ENCODE measurements at regions not wholly inside any gene's neighbourhood (a gene's known extent, or its start where the extent isn't known, plus 50 kb on each side); places are given as distances from the start of the nearest gene placed in this dataset.
"Not testable (repeated sequence)": the region's sequence is repeated elsewhere in the genome, so short reads cannot be mapped to it uniquely, and the experiment has no call there.

DNA sequence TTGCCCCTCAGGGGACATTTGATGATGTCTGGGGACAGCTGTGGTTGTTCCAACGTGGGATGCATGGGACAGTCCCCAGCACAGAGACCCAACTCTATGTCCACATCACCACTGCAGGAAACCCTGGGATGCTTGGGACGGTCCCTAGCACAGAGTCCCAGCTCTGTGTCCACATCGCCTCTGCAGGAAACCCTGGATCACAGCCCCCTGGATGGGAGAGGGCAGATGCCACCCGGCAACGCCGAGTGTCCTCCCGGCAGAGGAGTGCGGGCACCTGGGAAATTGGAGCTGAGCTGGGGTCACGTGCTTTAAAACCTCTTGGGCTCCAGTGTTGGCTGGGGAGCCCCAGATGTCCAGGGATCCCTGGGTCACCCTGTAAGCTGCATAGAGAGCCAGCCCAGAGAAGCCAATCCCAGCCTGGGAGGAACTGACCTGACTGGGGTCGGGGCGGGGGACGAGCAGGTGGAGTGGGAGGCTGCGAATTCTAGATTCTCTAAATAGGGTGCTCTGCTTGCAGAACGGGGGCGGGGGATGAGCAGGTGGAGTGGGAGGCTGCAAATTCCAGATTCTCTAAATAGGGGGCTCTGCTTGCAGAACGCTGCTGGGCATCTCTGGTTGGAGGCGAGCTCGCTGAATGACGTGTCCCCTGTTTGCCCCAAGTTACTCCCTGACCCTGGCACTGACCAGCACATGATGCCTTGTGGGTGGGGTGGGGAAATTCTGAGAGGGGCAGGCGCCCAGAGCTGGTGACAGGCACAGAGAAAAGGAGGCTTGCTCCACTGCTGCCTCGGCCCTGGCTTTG is 1197.8 kb downstream of the BRD1 start:
- no peak for DNase-seq

DNA sequence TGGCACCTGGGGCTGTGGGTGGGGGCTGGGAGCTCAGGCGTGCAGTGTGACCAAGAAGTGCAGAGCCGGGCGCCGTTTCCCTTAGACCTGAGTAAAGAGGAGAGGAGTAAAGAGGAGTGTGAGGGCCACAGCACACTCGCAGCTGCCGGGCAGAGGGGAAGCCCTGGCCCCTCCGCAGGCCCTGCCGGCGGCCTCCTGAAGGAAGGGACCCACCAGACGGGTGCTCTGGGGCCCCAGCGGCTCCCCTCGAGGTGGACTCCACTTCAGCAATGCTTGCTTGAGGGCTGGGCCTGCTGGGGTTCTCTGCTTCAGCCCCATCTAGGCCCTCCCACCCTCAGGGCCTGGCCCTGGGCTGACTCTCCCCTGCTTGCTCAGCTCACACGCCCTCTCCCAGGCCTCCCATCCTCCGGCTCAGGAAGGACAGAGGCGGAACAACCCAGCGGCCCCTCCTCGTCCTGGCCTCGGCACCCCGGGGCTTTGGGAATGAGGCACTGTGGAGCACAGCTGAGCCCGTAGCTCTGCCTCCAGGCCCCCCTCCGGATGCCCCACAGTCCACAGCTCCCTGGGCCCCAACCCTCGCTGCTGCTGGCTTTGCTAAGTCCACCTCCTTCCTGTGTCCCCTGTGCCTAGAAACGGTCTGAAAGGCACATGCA is 1198.7 kb downstream of the BRD1 start:
- no peak for DNase-seq

DNA sequence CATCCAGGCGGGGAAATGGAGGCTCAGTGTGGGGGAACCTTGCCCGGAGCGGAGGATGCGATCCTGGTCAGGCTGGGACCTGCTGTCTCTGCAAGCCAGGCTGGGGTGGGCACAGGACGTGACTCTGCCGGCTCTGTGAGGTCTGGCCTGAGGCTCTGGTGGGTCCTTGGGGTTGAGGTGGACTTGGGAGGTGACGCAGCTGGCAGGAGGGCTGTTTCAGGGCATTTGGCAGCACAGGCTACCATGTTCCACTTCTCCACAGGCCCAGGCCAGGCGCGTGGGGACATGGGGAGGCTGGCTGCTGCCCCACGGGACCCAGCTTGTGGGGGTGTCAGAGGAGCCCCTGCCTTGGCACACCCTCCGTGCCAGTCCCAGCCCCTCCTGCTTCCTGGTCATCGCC is 1199.7 kb downstream of the BRD1 start:
- no peak for DNase-seq

DNA sequence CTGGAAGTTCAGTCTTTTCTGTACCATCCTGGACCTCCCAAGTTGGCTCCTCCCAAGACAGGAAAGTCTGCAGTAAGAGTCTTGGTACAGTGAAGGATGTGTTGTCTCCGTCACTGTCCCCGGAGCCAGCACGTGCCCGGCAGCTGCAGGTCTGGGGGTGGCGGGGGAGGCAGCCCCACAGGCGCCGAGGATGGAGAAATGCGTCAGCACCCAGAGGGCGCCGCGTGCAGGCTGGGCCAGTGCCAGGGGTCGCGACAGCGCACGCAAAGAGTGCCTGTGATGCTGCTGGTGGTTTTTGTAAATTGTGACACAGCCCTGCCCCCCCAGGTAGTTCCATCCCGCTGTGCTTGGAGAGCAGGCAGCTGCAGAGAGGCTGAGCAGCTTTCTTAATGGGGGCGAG is 1200.5 kb downstream of the BRD1 start:
- DNase-seq = no peak

DNA sequence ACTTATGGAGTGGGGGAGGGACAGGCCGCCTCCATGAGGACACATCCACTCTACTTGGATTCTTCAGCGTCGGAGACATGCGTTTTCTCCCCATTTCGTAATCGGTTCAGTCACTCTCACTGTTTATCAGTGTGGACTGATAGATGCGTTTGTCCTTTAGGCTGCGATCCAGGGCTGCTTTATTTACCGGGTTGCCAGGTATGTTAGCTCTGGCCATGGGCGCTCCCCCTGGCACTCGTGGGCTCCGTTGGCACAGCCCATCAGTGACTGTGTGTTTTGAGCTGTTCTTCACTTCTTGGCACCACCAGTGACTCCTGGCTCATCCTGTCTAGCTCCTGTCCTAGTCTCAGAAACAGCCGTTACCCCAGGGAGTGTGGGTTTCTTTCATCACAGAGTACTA is 1203.3 kb downstream of the BRD1 start:
- no peak for DNase-seq

DNA sequence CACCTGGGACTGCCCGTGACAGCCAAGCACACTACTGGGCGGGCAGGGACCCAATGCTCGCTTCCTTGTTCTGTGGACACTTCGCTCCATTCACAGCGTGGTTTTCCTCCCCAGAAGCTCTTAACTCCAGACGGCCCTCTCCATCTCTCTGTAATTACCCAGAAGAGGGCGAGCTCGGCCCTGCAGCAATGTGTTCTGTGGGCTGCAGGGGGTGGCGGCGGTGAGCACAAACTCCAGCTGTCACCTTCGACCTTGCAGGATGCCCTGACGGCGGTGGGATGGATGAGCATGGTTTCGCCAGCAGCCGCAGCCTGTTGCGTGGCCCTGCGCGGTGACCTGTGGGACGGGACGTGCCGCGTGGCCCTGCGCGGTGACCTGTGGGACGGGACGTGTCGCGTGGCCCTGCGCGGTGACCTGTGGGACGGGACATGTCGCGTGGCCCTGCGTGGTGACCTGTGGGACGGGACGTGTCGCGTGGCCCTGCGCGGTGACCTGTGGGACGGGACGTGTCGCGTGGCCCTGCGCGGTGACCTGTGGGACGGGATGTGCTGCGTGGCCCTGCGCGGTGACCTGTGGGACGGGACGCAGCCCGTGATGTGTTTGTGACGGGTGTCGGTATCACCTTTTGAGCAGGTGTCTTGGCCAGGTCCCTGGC is 1204.7 kb downstream of the BRD1 start:
- no peak for DNase-seq

DNA sequence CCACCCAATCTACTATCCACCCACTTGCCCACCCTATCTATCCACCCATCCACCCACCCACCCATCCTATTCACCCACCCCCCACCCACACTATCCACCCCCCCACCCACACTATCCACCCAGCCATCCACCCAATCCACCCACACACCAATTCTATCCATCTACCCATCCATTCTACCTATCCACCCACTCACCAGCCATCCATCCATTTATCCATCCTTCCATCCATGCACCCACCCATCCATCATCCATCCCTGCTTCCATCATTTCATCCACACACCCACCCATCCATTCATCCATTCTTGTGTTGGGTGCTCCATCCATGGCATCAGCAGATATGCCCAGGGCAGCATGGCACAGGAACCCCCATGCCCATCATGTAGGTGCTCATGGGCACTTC is 1206.6 kb downstream of the BRD1 start:
- DNase-seq = no peak

DNA sequence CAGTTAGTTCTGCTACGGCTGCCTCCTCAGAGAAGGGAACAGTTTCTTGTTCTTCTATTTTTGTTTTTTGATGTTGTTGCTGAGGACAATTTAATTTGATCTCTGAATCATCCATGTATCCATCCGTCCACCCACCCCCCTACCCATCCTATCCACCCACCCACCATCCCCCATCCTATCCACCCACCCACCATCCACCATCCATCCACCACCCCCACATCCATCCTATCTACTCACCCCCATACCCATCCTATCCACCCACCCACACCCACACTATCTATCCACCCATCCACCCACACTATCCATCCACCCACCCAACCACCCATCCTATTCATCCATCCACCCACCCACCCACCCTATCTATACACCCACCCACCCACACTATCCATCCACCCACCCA is 1207.2 kb downstream of the BRD1 start:
- not testable (repeated sequence) for DNase-seq

DNA sequence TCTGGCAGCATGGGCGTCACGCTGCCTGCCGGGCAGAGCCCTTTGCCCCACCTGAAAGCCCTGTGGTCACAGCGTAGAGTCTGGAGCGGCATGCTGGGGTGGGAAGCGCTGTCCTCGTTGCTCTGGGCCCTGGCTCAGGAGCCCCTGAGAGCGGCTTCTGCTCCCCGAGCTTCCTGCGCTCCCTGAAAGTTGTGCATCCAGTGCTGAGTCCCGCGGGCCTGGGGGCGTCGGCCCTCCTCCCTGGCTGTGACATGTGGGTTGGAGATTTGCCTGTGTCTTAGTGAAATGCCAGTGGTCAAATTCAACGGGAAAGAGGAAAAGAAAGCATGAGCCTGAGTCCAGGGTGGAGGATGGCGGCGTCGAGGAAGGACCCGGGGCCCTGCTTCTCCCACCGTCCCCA is 1208.0 kb downstream of the BRD1 start:
- no peak for DNase-seq

DNA sequence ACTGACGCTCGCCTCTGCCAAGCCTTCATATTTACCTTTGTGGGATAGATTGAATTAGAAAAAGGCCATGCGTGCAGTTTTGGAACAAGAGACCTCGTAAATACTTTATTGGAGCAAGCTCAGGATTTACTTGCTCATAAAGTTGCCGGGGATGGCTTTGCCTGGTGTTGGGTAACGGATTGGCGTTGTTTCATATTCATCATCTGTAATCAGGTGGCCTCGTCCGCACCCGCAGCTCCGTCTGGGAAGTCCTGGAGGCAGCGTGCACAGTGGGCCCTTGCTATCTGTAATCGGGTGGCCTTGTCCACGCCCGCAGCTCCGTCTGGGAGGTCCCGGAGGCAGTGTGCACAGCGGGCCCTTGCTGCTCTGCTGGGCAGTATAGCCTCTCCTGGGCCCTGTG is 1209.3 kb downstream of the BRD1 start:
- no peak for DNase-seq

DNA sequence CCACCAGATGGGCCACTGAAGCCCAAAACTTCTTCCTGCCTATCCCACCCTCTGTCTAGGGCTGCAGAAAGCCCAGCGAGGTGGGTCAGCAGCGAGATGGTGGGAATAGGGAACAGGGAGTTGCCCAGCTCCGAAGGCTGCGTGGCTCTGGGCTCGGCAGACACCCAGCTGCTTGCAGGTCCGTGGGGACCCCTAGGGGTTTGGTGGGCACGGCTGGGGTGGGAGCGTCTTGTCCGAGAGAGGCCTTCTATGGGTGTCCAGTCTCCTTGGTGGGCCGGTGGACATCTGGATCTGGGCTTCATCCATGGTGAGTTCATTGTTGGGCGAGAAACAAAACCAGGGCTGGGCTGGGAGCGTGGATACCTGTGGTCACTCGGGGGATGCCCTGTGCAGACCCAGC is 1211.0 kb downstream of the BRD1 start:
- no peak for DNase-seq

DNA sequence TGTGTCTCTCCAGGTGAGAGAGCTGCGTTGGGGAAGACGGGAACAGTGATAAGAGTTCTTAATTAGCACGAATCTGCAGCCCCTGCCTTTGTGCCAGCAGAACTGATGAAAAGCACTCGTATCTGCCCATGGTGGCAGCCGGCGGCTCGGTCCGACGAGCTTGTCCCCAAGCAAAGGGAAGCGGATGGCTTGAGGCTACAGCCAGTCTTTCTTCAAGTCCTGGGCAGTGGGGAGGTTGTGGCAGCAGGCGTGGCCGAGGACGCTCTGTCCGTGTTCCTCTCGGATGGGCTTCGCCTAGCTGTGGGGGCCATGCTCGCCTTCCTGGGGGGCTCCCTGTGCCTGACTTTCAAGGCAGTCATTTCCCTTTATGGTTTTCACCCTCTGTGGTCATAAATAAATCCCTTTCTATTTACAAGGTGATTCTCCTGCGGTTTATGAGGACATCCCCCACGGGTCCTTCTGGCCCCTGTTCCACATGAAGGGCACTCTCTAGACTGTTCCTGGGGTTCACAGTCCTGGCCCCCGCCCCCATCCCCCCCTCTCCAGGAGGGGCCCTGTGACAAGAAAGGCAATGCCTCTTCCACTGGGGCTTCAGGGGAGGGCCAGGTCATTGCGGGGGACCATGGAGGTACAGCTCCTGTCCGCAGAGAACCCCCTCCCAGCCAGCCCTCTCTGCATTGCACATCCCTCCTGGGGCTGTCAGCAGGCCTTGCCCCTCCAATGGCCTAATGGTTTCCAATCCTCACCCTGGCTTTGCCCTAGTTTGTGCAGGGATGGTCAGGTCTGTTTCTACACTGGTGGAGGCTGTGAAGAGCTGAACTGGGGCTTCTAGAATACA is 1212.3 kb downstream of the BRD1 start:
- DNase-seq = no peak

DNA sequence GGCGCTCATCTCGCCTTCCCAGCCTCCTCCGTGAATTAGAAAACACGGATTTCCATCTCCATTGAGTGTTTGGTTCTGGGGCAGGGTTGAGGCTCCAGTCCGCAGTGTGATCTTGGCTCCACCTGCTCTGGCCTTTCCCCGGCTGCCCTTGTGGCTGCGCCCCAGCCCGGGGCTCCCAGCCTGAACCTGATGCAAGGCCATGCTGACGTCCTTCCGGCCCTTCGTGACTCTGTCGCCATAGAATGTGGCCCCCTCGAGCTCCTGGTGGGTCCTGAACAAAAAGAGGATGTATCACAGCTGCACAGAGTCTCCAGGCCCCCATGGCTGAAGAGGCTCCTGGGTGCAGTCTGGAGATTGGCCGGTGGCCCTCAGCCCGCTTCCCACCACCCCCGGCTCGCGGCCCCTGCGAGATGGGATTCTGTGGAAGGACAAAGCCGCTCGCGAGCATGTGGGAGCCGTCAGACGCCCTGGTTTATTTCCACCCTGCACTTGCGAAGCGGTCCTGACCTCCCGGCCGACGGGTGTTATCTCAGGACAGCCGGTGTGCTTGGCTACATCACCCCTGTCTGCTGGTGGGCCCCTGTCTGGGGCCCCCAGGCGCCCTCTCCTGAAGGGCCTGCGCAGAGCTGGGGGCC is 1214.0 kb downstream of the BRD1 start:
- DNase-seq = no peak

DNA sequence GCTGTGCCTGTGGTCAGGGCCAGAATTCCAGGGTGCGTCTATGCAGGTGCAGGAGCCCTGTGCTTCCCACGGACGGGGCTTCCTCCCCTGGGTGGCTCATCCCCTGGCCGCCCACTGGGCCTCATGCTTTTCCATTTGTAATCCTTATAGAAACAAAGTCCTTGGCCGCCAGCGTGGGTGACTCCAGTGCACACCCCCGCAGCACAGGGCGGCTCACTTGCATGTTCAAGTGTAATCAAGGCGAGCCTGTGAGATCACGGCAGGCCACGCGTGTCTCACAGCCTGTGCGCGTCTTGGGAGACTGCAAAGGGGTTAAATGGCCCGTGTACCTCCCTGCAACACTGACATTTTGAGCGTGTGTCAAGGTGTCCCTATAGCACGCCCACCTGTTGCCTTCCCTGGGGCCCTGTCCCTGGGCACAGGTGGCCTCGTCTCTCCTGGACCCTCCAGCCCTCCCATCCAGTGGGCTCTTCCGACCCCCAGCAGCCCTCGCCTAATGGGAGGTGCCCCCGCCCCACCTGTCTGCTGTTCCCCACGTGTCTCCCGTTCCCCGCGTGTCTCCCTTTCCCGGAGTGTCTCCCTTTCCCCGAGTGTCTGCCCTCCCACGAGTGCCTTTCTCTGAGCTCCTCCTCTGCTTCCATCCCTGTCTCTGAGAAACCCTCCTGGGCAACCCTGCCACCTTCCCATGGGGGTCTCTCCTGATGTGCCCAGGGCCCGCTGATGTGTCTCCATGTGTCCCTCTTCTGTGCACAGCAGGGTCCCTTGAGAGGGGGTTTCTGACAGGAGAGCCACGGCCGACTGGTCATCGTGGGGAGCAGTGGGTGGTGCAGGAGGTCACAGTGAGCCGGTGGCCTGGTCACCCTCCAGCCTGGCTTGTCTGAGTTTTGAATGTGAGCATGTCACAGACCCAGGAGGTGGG is 1215.3 kb downstream of the BRD1 start:
- DNase-seq = no peak

DNA sequence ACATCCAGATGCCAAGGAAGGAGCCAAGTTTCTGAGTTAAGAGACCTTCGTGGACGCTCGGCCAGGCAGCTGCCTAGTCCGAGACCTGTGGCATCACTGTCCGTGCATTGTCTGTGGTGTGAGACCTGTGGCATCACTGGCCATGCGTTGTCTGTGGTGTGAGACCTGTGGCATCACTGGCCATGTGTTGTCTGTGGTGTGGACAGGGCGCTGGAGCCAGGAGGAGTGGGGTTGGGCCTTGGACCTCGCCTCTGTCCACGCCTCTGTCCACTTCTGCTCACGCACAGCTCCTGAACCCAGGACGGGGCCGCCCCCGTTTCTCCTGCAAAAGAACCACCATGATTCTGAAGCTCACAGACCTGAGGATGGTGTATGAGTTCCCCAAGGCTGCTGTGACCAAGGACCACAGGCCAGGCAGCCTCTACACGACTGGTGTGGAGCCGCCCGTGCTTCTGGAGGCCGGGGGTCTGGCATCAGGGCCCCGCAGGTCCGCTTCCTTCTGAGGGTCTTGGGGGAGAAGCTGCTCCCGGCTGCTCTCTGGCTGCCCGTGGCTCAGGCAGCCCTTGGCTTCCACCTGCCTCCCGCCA is 1218.3 kb downstream of the BRD1 start:
- DNase-seq = no peak

DNA sequence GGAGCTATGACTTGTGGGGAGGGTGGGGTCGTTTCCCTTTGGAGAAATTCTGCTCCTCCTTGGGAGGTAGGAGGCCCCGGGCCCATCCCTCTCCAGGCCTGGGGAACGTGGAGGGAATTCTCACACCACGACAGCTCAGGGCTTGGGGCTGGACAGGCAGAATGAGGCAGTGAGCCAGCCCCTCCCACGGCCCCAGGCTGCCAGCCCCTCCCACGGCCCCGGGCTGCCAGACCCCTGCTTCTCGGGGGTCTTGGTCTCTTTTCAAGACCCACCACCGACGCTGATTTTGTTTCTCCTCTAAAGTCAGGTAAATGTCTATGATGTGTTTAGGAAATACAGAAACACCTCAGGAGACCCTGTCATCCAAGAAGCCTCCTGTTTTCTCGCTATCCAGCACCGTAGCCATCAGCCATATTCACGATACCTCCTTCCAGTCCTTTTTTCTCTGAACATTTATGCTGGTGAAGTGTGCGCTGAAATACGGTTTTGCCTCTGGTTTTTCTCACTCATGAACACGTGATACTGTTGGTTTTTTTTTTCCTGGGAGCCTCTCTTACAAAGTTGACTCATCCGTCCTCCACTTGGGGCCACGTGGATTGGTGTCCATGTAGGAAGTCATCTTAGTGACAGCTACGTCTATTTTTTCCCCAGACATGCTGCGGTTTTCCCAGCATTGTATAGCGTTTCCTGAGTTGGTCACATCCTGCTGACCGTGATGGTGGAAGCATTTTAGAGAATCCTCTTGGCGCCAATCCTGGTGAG is 1219.6 kb downstream of the BRD1 start:
- no peak for DNase-seq

DNA sequence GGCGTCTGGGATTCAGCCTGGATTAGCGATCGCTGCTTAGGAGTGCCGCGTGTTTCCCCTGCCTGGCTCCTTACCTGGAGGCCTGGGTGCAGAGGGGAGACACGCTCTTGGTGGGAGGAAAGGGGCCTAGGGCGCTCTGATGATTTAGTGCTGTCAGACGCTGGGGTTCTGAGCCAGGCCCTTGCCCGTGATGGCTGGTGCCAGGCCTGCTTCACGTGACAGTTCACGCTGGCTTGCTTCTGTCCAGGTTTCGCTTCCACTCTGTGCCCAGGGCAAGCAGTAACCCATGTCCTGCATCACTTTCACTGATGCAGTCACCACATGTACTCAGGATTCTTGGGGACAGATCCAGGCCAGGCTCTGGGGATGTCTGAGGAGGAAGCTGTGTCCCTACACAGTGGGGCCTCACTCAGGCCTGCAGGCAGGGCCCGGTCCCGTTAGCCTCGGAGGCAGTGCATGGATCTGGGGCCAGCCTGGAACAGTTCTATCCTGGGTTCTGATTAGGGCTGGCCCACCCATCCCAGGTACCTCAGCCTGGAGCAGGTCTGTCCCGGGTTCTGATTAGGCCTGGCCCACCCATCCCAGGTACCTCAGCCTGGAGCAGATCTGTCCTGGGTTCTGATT is 1220.9 kb downstream of the BRD1 start:
- no peak for DNase-seq

DNA sequence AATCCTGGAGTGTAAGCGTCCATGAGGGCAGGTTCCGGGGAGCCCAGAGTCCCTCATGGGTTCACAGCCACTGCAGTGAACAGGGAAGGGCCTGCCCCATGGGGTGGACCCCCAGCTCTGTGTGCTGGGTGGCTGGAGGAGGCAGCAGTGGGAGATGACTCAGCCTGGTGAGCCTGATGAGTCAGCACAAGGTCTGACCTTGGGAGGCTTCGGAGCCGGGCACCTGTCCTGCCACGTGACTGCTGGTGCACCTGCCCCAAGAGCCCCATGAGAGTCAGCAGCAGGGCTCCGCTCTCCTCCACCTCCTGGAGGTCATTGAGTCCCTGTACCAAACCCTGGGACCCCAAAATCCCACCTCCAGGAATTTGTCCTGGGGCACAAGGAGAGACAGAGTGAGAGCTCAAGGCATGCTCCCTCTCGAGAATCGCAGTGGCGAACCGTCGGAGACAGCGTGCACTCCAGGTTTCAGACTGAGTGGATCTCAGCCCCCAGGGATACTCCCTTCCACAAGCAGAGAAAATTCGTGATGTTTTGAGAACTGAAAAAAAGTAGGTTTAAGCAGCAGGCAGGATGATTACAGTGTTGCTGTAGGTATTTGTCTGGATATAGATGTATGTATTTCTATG is 1221.7 kb downstream of the BRD1 start:
- no peak for DNase-seq

DNA sequence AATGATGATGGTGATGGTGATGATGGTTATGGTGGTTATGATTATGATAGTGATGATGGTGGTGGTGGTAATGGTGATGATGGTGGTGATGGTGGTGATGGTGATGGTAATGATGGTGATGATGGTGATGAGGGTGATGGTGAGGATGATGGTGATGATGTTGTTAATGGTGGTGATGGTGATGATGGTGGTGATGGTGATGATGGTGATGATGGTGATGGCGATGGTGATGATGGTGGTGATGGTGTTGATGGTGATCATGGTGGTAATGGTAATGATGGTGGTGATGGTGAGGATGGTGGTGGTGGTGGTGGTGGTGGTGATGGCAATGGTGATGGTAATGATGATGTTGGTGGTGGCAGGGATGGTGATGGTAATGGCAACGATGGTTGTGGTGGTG is 1222.5 kb downstream of the BRD1 start:
- DNase-seq = no peak
